ENCODE measurements at regions not wholly inside any gene's neighbourhood (a gene's known extent, or its start where the extent isn't known, plus 50 kb on each side); places are given as distances from the start of the nearest gene placed in this dataset.
A peak's percentile ranks its signal among the peaks of the same experiment; 100 is the strongest.

GRCh38 chr2:67462738-67463496 lies 65.8 kb downstream of the ETAA1 start:
- no peak for TF ChIP-seq CTCF (IDR thresholded peaks at IDR 0.05; ENCODE audit: insufficient read depth, low read depth, low read length, missing control alignments)
- H3K4me3 ChIP-seq (ENCODE audit: low read length): no peak overlapping the region
- peak; percentile 89 for DNase-seq (ENCODE audit: low read depth)

- no peak for TF ChIP-seq CTCF (IDR thresholded peaks at IDR 0.05; ENCODE audit: insufficient read depth, low read depth, low read length, missing control alignments)
- no peak overlapping the region for H3K4me3 ChIP-seq (ENCODE audit: low read length)
- peak; percentile 98 for DNase-seq (ENCODE audit: low read depth)
These were observed 66.7 kb downstream of the ETAA1 start for GRCh38 chr2:67463810-67464209.

GRCh38 chr2:67465623-67466022 lies 68.5 kb downstream of the ETAA1 start:
- H3K4me3 ChIP-seq (ENCODE audit: low read length): no peak overlapping the region
- TF ChIP-seq CTCF (IDR thresholded peaks at IDR 0.05; ENCODE audit: insufficient read depth, low read depth, low read length, missing control alignments): no peak
- no peak for DNase-seq (ENCODE audit: low read depth)

GRCh38 chr2:67466734-67467133 lies 69.6 kb downstream of the ETAA1 start:
- no peak overlapping the region for H3K4me3 ChIP-seq (ENCODE audit: low read length)
- DNase-seq (ENCODE audit: low read depth): no peak
- no peak for TF ChIP-seq CTCF (IDR thresholded peaks at IDR 0.05; ENCODE audit: insufficient read depth, low read depth, low read length, missing control alignments)

GRCh38 chr2:67471681-67472080 lies 74.5 kb downstream of the ETAA1 start:
- no peak overlapping the region for H3K4me3 ChIP-seq (ENCODE audit: low read length)
- no peak for TF ChIP-seq CTCF (IDR thresholded peaks at IDR 0.05; ENCODE audit: insufficient read depth, low read depth, low read length, missing control alignments)
- DNase-seq (ENCODE audit: low read depth): no peak

GRCh38 chr2:67476809-67477790 lies 80.0 kb downstream of the ETAA1 start:
- peak; percentile 62 for TF ChIP-seq CTCF (IDR thresholded peaks at IDR 0.05; ENCODE audit: insufficient read depth, low read depth, low read length, missing control alignments)
- H3K4me3 ChIP-seq (ENCODE audit: low read length): no peak overlapping the region
- DNase-seq (ENCODE audit: low read depth): peak; percentile 69
